WERI-Rb-1 (cell line): ENCODE measurements at regions not wholly inside any gene's neighbourhood (a gene's known extent, or its start where the extent isn't known, plus 50 kb on each side); places are given as distances from the start of the nearest gene placed in this dataset.
"Not testable (repeated sequence)": the region's sequence is repeated elsewhere in the genome, so short reads cannot be mapped to it uniquely, and the experiment has no call there.

Source experiments
- DNase-seq: peaks from one replicate; pipeline ENCODE4 v3.0.0-alpha.2; 2020
- H3K27ac ChIP-seq: fragments of 250-450 bp; sonication (Bioruptor Pico); 2 replicates; pipeline ENCODE4 v1.5.1; 2020; ENCODE audit warnings: mild to moderate bottlenecking, moderate library complexity
- H3K27me3 ChIP-seq: fragments of 250-450 bp; sonication (Bioruptor Pico); 2 replicates; pipeline ENCODE4 v1.5.1; 2021; ENCODE audit warnings: mild to moderate bottlenecking, low read depth, moderate library complexity; ENCODE audit not compliant: insufficient read depth, severe bottlenecking
- H3K36me3 ChIP-seq: fragments of 250-450 bp; sonication (Bioruptor Pico); 2 replicates; pipeline ENCODE4 v1.5.1; 2020; ENCODE audit warnings: mild to moderate bottlenecking, moderate library complexity
- H3K4me3 ChIP-seq: 2 replicates; pipeline ENCODE4 v1.5.1; 2011; ENCODE audit warnings: low read depth, mild to moderate bottlenecking, control low read depth, low read length
- H3K9me3 ChIP-seq: fragments of 250-450 bp; sonication (Bioruptor Pico); 2 replicates; pipeline ENCODE4 v1.5.1; 2021; ENCODE audit warnings: mild to moderate bottlenecking, moderate library complexity; ENCODE audit not compliant: severe bottlenecking
- TF ChIP-seq, protein P1 (sequence below): IDR thresholded peaks from 2 replicates; pipeline ENCODE4 v1.5.1; 2011; ENCODE audit warnings: low read depth, mild to moderate bottlenecking, control low read depth, inconsistent platforms, low read length

DNA sequence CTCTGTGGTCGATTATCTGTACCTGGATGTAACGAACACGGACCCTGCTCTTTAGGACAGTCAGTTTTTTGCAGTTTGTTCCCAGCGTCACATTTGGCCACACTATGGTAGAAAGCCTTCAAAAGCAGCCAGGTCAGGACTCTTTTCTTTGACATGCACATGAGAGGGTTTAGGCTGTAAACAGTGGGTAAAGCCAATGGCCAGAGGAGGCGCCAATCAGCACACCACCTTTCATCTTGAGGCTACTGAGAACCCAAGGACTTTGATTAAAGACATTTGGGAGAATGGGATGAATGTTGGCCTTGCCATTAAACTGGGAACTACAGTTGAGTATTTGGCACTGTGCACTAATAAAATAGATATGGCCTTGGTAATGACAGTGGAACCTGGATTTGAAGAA, 225.9 kb downstream of the OXSM start:
- no peak overlapping the region for H3K27ac ChIP-seq
- no peaks in the 10 kb centered on the region for H3K27me3 ChIP-seq
- H3K9me3 ChIP-seq = no peaks in the 10 kb centered on the region
- no peaks in the 10 kb centered on the region for H3K36me3 ChIP-seq
- H3K4me3 ChIP-seq = no peak overlapping the region
- no peak for DNase-seq
- TF ChIP-seq, protein P1, sequence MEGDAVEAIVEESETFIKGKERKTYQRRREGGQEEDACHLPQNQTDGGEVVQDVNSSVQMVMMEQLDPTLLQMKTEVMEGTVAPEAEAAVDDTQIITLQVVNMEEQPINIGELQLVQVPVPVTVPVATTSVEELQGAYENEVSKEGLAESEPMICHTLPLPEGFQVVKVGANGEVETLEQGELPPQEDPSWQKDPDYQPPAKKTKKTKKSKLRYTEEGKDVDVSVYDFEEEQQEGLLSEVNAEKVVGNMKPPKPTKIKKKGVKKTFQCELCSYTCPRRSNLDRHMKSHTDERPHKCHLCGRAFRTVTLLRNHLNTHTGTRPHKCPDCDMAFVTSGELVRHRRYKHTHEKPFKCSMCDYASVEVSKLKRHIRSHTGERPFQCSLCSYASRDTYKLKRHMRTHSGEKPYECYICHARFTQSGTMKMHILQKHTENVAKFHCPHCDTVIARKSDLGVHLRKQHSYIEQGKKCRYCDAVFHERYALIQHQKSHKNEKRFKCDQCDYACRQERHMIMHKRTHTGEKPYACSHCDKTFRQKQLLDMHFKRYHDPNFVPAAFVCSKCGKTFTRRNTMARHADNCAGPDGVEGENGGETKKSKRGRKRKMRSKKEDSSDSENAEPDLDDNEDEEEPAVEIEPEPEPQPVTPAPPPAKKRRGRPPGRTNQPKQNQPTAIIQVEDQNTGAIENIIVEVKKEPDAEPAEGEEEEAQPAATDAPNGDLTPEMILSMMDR = no peak

GRCh38 chr3:26018889-26019288, 229.0 kb downstream of the OXSM start:
- H3K36me3 ChIP-seq = no peaks in the 10 kb centered on the region
- no peak overlapping the region for H3K27ac ChIP-seq
- no peaks in the 10 kb centered on the region for H3K9me3 ChIP-seq
- TF ChIP-seq, protein P1 = no peak
- no peak for DNase-seq
- no peak overlapping the region for H3K4me3 ChIP-seq
- no peaks in the 10 kb centered on the region for H3K27me3 ChIP-seq

- H3K9me3 ChIP-seq, H3K4me3 ChIP-seq, H3K27ac ChIP-seq, H3K36me3 ChIP-seq, DNase-seq, H3K27me3 ChIP-seq: not testable (repeated sequence)
Observed at GRCh38 chr3:26024206-26024605, 234.3 kb downstream of the OXSM start.

DNA sequence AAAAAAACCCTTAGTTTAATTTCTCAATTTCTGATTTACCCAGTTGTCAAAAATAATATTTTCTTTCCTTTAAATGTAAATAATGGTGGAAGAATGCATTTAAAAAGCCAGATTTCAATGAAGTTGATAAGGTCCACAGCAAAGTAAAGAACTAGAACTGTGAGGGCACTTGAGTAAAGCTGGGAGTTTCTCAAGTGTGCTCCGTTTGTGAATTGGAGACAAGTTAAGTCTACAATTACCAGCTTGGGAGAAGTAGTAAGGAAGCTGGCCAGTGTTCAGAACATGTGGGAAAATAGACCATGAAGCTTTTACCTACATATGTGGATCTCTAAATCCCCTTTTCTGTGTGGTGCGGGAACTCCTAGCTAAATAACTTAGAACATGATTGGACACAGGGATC, 239.4 kb downstream of the OXSM start:
- DNase-seq = no peak
- TF ChIP-seq, protein P1 = no peak
- Histone ChIP-seq H3K9me3 (no peaks in the 10 kb centered on the region), H3K36me3 (no peaks in the 10 kb centered on the region), H3K27me3 (no peaks in the 10 kb centered on the region), H3K4me3 (no peak overlapping the region), H3K27ac (no peak overlapping the region)

DNA sequence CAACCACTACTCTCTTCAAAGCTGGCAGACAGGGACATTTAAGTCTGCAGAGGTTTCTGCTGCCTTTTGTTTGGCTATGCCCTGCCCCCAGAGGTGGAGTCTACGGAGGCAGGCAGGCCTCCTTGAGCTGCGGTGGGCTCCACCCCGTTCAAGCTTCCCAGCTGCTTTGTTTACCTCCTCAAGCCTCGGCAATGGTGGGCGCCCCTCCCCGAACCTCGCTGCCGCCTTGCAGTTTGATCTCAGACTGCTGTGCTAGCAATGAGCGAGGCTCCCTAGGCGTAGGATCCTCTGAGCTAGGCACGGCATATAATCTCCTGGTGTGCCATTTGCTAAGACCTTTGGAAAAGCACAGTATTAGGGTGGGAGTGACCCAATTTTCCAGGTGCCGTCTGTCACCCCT, 252.2 kb downstream of the OXSM start:
- not testable (repeated sequence) for DNase-seq, H3K27ac ChIP-seq, H3K4me3 ChIP-seq, H3K9me3 ChIP-seq, H3K36me3 ChIP-seq, H3K27me3 ChIP-seq

DNA sequence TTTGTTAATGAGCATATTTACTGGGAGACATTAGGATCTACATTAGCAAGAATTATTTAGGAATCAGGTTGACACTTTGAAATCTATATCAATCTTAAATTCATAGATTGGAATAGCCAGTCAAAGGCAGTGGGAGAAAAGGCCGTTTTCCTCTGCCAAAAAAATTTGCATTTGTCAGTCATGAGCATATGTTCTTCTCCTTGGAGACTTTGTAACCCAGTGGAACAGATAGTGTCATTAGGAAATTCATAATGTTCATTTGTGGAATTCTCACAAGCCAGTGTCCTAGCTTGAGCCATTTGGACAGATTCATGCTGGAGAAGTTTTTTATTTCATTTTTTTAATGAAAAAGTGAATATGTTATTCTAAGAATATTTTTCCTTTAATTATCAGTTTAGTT, 260.1 kb downstream of the OXSM start:
- no peak overlapping the region for H3K27ac ChIP-seq
- no peak for DNase-seq
- H3K9me3 ChIP-seq = no peaks in the 10 kb centered on the region
- no peak overlapping the region for H3K4me3 ChIP-seq
- H3K36me3 ChIP-seq = no peaks in the 10 kb centered on the region
- TF ChIP-seq, protein P1 = no peak
- no peaks in the 10 kb centered on the region for H3K27me3 ChIP-seq

GRCh38 chr3:26050776-26051175, 260.9 kb downstream of the OXSM start:
- no peak overlapping the region for H3K4me3 ChIP-seq
- no peaks in the 10 kb centered on the region for H3K36me3 ChIP-seq
- H3K27ac ChIP-seq = no peak overlapping the region
- H3K9me3 ChIP-seq = no peaks in the 10 kb centered on the region
- DNase-seq = no peak
- TF ChIP-seq, protein P1 = no peak
- H3K27me3 ChIP-seq = no peaks in the 10 kb centered on the region
